Neural cell (in vitro differentiated cells): ENCODE measurements at regions not wholly inside any gene's neighbourhood (a gene's known extent, or its start where the extent isn't known, plus 50 kb on each side); places are given as distances from the start of the nearest gene placed in this dataset.

Experiments used
- CTCF ChIP-seq: fragments of 450-650 bp; IDR thresholded peaks from 2 replicates; pipeline ENCODE4 v1.5.1; 2014; ENCODE audit warnings: antibody characterized with exemption, mild to moderate bottlenecking, moderate library complexity; ENCODE audit not compliant: poor library complexity, severe bottlenecking
- POLR2AphosphoS5 ChIP-seq: IDR thresholded peaks from 2 replicates; pipeline ENCODE4 v1.6.1; 2012

- TF ChIP-seq CTCF = no peak
- TF ChIP-seq POLR2AphosphoS5 = no peak
Measured at GRCh38 chr2:187719510-187719909, 165.3 kb upstream of the TFPI start.
